VCaP (cell line): ENCODE measurements at regions not wholly inside any gene's neighbourhood (a gene's known extent, or its start where the extent isn't known, plus 50 kb on each side); places are given as distances from the start of the nearest gene placed in this dataset.

Source experiments
- H3K27ac ChIP-seq: fragments of 450-650 bp; 2 replicates; pipeline ENCODE4 v1.5.1; 2017
- TF ChIP-seq, protein P1 (sequence below): fragments of 450-650 bp; conservative IDR thresholded peaks from 2 replicates; pipeline ENCODE4 v1.5.1; 2017; ENCODE audit warnings: mild to moderate bottlenecking, moderate library complexity

DNA sequence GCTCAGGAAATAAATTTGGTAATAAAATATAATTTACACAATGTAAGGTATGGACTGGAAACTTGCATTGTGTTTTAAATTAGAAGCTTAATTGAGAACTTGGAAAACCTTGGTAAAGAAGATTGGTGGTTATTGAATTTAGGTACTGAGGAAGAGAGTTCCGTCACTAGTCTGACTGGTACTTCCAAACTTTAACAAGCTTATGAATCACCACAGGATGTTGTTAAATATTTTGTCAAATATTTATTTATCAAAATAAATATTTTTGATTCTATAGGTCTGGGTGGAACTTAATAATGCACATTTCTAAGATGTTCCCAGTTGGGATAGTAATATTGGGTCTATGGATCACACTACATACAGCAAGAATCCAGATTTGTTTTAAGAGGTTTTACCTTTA lies 992.2 kb downstream of the ARAP2 start:
- TF ChIP-seq, protein P1, sequence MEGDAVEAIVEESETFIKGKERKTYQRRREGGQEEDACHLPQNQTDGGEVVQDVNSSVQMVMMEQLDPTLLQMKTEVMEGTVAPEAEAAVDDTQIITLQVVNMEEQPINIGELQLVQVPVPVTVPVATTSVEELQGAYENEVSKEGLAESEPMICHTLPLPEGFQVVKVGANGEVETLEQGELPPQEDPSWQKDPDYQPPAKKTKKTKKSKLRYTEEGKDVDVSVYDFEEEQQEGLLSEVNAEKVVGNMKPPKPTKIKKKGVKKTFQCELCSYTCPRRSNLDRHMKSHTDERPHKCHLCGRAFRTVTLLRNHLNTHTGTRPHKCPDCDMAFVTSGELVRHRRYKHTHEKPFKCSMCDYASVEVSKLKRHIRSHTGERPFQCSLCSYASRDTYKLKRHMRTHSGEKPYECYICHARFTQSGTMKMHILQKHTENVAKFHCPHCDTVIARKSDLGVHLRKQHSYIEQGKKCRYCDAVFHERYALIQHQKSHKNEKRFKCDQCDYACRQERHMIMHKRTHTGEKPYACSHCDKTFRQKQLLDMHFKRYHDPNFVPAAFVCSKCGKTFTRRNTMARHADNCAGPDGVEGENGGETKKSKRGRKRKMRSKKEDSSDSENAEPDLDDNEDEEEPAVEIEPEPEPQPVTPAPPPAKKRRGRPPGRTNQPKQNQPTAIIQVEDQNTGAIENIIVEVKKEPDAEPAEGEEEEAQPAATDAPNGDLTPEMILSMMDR, result no peak
- H3K27ac ChIP-seq, result peak overlapping the region; percentile 79

DNA sequence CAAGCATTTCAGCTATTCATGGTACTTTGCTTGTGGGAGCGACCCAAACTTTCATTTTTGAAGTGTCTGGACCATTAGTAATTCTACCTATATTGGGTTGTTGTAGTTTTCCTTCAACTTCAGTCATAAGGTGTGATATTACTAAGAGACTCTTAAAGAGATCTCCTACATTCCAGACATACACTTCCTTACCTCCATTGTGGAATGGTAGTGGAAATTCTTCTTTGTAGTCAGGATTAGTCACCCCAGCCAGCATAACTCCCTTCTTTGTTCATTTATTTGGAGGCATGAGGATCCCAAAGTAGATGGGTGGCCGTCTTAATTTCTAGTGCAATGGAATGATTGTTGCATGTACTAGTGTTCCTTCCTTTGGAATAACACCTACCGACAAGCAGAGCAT lies 991.4 kb downstream of the ARAP2 start:
- TF ChIP-seq, protein P1, result no peak
- peak overlapping the region; percentile 79 for H3K27ac ChIP-seq

DNA sequence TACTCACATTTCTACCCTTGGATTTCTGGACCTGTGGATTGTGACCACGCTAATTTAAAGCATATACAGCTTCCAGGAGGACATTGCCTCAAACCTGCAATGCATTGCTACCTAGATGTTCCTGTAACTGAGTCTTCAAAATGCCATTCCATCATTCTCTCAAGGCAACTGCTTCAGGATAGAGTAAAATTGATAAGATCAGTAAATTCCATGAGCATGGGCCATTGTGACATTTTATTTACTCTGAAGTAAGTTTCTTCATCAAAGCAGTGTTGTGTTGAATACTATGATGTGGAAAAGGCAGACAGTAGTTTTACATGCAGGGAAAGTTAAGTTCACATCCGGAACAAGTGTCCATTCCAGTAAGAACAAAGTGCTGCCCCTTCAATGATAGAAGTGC lies 991.0 kb downstream of the ARAP2 start:
- TF ChIP-seq, protein P1, result no peak
- peak overlapping the region; percentile 79 for H3K27ac ChIP-seq

DNA sequence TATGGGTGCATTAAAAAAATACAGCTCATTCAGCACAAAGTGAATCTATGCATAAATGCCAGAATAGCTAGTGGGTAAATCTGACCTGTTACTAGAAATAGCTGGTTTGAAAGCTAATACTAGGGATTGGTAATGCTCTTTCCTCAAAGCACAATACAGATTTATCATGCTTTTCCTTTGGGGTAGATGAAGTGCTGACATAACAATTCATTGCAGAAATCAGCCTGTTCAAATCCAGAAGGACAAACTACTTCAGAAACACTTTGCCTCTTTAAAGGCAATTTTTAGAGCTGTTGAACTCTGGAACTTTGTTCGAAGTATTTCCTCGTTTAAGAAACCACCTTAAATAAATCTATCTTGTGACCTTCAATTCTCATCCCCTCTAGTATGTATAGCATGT lies 957.9 kb downstream of the ARAP2 start:
- H3K27ac ChIP-seq, result no peak overlapping the region
- TF ChIP-seq, protein P1, result no peak

DNA sequence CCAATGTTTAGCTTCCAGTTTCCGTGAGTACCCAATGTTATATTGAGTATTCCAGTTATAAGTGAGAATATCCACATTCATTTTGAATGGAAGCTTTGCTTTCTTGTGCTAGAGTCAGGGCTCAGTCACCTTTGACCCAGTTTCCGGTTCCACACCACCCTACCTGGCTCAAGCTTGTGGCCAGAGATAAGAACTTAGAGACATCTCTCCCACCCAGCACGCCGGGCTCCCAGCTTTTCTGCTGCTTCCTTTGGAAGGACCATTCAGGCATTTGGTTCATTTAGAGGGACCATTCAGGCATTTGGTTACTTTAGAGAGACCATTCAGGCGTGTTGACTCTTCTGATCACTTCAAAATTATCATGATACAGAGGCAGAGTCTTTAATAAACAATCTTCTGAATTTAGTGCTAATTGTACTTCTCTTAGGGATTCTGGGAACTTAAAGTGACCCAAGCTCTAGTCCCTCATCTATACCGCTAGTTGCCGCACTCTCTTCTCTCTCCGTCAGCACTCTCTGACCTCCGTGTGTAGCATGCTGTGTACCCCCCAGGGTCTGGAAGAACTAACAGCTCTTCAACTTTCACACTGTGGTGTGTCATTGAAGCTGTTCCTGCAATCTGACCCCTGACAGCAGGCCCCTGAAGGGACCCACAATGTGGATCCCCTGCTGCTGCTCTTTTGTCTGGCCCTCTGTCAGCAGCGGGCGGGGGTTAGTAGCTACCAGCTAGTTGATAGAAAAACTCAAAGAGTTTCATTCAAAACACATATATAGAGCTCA lies 943.1 kb downstream of the ARAP2 start:
- H3K27ac ChIP-seq, result no peak overlapping the region
- TF ChIP-seq, protein P1, result no peak

DNA sequence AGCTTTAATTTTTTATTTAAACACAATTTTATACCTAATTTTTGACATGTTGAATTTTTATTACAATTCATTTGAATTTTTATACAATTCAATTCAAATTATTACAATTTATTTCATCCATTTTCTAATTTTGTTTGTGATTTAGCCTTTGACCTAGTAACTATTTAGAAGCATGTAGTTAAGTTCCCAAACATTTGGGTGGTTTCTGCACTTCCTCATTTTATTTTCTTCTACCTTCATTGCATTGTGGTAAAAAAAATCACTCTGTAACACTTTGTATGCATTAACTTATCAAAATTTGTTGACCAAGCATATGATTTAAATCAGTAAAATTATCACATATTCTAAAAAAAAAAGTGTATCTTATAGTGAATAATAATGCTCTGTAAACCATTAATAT lies 928.9 kb downstream of the ARAP2 start:
- H3K27ac ChIP-seq, result no peak overlapping the region
- TF ChIP-seq, protein P1, result no peak

DNA sequence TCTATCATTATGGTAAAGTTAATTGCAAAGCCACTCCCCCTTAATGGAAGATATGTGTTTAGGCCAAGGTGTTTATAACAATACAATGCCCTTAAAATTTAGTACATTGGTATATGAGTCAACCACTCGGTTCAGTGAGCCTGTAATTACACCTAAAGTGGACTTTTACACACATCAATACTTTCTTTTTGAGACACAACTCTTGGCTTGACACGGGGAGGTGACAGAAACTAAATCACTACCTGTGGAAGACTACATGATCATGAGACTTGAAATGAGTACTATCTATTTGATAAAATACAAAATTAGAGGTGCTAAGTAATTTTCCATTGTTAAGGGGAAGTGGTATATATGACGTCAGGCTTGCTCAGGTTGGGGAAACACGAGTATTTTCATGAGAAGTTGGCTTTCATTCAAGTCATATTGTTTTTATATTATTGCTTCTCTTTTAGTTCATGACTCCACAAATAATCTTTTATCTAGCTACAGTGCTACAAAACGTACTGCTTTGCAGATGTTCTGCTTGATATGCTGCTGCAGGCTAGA lies 918.3 kb downstream of the ARAP2 start:
- no peak overlapping the region for H3K27ac ChIP-seq
- TF ChIP-seq, protein P1, result no peak
